Loucy (cell line): ENCODE measurements at regions not wholly inside any gene's neighbourhood (a gene's known extent, or its start where the extent isn't known, plus 50 kb on each side); places are given as distances from the start of the nearest gene placed in this dataset.

Source experiments
- EZH2phosphoT487 ChIP-seq: fragments of 200-600 bp; IDR thresholded peaks from 2 replicates; pipeline ENCODE4 v1.6.1; 2018; ENCODE audit warnings: antibody characterized with exemption, mild to moderate bottlenecking, moderate library complexity, borderline replicate concordance
- TF ChIP-seq, protein P1 (sequence below): fragments of 200-600 bp; sonication (generic); conservative IDR thresholded peaks from 2 replicates; pipeline ENCODE4 v1.5.1; 2014; ENCODE audit warnings: mild to moderate bottlenecking, antibody characterized with exemption, low read length

- TF ChIP-seq, protein P1, sequence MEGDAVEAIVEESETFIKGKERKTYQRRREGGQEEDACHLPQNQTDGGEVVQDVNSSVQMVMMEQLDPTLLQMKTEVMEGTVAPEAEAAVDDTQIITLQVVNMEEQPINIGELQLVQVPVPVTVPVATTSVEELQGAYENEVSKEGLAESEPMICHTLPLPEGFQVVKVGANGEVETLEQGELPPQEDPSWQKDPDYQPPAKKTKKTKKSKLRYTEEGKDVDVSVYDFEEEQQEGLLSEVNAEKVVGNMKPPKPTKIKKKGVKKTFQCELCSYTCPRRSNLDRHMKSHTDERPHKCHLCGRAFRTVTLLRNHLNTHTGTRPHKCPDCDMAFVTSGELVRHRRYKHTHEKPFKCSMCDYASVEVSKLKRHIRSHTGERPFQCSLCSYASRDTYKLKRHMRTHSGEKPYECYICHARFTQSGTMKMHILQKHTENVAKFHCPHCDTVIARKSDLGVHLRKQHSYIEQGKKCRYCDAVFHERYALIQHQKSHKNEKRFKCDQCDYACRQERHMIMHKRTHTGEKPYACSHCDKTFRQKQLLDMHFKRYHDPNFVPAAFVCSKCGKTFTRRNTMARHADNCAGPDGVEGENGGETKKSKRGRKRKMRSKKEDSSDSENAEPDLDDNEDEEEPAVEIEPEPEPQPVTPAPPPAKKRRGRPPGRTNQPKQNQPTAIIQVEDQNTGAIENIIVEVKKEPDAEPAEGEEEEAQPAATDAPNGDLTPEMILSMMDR = no peak
- TF ChIP-seq EZH2phosphoT487 = no peak
Observed at GRCh38 chr14:53874704-53875103, 81.9 kb downstream of the BMP4 start.
